ENCODE measurements at regions not wholly inside any gene's neighbourhood (a gene's known extent, or its start where the extent isn't known, plus 50 kb on each side); places are given as distances from the start of the nearest gene placed in this dataset.
"Not testable (repeated sequence)": the region's sequence is repeated elsewhere in the genome, so short reads cannot be mapped to it uniquely, and the experiment has no call there.

DNA sequence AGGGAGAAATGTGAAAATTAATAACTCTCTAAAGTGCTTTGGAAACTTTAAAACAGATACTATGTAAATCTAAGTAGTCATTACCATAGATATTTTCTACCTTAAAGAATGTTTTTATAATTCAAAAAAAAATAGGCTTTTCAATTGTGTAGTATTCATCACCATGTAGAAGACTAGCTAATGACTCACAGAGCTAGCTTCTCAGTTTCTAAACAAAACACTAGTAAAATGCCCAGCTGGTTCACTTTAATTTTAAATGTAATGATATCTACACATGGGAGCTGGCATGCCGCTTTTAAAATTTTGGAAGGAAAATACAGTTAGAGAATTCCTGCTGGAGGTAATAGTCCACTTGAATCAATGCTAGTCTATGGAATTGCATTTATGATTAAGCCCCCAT, 509.8 kb downstream of the CSNK1G3 start:
- TF ChIP-seq, protein P1, sequence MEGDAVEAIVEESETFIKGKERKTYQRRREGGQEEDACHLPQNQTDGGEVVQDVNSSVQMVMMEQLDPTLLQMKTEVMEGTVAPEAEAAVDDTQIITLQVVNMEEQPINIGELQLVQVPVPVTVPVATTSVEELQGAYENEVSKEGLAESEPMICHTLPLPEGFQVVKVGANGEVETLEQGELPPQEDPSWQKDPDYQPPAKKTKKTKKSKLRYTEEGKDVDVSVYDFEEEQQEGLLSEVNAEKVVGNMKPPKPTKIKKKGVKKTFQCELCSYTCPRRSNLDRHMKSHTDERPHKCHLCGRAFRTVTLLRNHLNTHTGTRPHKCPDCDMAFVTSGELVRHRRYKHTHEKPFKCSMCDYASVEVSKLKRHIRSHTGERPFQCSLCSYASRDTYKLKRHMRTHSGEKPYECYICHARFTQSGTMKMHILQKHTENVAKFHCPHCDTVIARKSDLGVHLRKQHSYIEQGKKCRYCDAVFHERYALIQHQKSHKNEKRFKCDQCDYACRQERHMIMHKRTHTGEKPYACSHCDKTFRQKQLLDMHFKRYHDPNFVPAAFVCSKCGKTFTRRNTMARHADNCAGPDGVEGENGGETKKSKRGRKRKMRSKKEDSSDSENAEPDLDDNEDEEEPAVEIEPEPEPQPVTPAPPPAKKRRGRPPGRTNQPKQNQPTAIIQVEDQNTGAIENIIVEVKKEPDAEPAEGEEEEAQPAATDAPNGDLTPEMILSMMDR (IDR thresholded peaks at IDR 0.05), result no peak
- H3K9me3 ChIP-seq, result no peaks in the 10 kb centered on the region
- H3K36me3 ChIP-seq (ENCODE audit: low read depth), result no peaks in the 10 kb centered on the region
- no peak for DNase-seq
- intact Hi-C loops (cut with DNase I, micrococcal nuclease), result no loop called here
- no peaks in the 10 kb centered on the region for H3K4me1 ChIP-seq (ENCODE audit: low read depth)
- ATAC-seq, result no peak
- H3K4me3 ChIP-seq, result no peak overlapping the region

DNA sequence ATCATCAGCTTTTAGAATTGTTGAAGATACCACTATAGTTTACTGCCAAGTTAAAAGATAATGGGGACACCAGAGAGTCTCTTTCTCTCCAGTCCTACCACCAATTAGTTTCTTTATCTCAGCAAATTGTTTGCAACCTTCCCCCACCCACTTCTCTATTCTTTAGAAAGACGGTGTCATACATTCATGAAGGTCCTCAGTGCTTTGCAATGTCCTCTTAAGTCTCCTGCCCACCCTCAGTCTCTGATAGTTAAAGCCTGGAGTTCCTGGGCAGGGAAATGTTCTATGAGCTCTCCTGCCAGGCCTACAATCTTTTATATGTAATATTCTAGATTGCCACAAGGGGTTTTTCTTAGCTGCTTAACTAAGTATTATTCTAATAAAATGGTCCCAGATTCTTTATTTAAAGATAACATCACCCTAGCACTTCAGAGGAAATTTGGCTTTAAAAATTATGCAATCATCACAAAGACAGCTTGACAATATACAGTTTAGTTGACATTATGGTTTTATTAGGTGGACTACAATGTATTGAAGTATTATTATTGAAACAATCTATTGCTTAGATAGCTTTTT, 509.2 kb downstream of the CSNK1G3 start:
- TF ChIP-seq, protein P1 (IDR thresholded peaks at IDR 0.05), result no peak
- no peaks in the 10 kb centered on the region for H3K4me1 ChIP-seq (ENCODE audit: low read depth)
- no peak for ATAC-seq
- DNase-seq, result no peak
- no peaks in the 10 kb centered on the region for H3K9me3 ChIP-seq
- H3K4me3 ChIP-seq, result no peak overlapping the region
- no peaks in the 10 kb centered on the region for H3K36me3 ChIP-seq (ENCODE audit: low read depth)
- intact Hi-C loops (cut with DNase I, micrococcal nuclease), result no loop called here

DNA sequence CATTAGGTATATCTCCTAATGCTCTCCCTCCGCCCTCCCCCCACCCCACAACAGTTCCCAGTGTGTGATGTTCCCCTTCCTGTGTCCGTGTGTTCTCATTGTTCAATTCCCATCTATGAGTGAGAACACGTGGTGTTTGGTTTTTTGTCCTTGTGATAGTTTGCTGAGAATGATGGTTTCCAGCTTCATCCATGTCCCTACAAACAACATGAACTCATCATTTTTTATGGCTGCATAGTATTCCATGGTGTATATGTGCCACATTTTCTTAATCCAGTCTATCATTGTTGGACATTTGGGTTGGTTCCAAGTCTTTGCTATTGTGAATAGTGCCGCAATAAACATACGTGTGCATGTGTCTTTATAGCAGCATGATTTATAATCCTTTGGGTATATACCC, 505.3 kb downstream of the CSNK1G3 start:
- H3K36me3 ChIP-seq (ENCODE audit: low read depth); H3K4me3 ChIP-seq; ATAC-seq; H3K9me3 ChIP-seq; DNase-seq; H3K4me1 ChIP-seq (ENCODE audit: low read depth); intact Hi-C loops (cut with DNase I, micrococcal nuclease): not testable (repeated sequence)

DNA sequence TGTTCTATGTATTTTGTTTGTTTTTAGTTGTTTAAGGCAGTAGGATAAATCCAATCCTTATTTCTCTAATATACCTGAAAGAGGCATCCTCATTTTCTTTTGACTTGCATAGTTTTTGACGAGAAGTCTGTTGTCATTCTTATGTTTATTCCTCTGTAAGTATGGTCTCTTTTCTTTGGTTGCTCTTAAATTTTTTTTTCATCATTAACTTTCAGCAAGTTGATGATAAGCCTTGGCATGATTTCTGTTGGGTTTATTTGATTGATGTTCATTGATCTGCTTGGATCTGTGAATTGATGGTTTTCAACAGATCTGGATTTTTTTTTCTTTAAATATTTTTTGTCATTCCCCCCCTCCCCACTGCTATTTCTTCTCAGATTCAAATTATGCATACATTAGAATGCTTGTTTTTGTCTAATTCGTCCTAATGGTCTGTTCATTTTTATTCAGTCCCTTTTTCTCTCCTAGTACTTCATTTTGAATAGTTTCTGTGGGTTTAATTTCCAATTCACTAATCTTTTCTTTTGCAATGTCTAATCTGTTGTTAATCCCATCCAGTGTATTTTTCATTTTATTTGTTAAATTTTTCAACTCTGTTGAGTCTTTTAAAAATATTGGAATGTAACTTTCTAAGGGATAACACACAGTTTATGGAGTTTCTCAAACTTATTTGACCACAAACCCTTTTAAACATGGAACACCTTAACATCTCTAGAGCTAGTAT, 495.9 kb downstream of the CSNK1G3 start:
- TF ChIP-seq, protein P1 (IDR thresholded peaks at IDR 0.05), result no peak
- peaks cover 13% of the 10 kb centered on the region for H3K9me3 ChIP-seq
- intact Hi-C loops (cut with DNase I, micrococcal nuclease), result no loop called here
- ATAC-seq (no peak), DNase-seq (no peak)
- H3K4me1 ChIP-seq (ENCODE audit: low read depth), result no peaks in the 10 kb centered on the region
- no peaks in the 10 kb centered on the region for H3K36me3 ChIP-seq (ENCODE audit: low read depth)
- H3K4me3 ChIP-seq, result no peak overlapping the region

DNA sequence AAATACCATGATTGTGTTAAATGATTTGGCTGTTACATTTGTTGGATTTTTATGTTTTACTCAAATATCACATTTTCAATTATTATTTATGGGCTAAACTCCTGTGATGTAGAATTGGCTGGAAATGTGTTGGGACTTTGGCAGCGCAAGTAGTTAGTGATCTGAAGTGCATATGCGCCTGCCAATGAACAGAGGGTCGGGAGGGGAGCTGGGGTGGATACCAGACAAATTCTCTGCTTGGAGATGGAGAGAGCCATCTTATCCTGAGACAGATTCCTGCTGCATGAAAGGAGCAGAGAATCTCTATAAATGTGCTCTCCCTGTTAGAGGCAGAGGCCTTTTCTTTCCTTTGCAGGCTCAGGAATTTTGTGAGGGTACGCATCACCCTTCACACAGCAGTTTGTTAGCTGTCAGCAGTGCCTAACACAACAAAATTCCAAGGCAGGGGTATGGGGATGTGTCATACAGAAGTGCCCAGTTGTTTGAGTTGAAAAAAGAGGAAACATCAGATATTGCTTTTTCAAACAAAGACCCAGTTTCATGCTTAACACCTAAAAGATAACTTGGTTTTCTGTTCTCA, 489.1 kb downstream of the CSNK1G3 start:
- H3K4me3 ChIP-seq, result no peak overlapping the region
- no peaks in the 10 kb centered on the region for H3K36me3 ChIP-seq (ENCODE audit: low read depth)
- intact Hi-C loops (cut with DNase I, micrococcal nuclease), result no loop called here
- TF ChIP-seq, protein P1 (IDR thresholded peaks at IDR 0.05), result no peak
- no peaks in the 10 kb centered on the region for H3K9me3 ChIP-seq
- no peaks in the 10 kb centered on the region for H3K4me1 ChIP-seq (ENCODE audit: low read depth)
- ATAC-seq (no peak), DNase-seq (no peak)

DNA sequence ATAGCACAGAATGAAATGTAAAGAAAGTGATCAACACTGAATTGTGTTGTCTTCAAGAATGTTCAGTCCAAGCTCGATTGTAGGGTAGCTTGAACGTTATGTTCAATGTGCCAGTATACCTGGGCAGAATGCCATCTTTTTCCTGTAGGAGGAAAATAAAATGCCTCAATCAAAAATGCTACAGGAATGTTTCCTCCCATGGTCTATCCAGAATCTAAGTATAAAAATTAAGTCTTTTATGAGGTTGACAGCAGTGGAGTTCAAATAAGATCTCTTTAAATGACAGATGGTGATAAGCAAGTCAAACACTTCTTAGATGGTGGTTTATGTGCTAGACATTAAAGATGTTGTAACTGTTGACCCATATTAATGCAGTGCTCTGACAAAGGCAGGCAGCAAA, 488.6 kb downstream of the CSNK1G3 start:
- DNase-seq, result no peak
- Histone ChIP-seq H3K4me3 (no peak overlapping the region), H3K36me3 (ENCODE audit: low read depth) (no peaks in the 10 kb centered on the region), H3K4me1 (ENCODE audit: low read depth) (no peaks in the 10 kb centered on the region), H3K9me3 (no peaks in the 10 kb centered on the region)
- intact Hi-C loops (cut with DNase I, micrococcal nuclease), result no loop called here
- no peak for ATAC-seq
- TF ChIP-seq, protein P1 (IDR thresholded peaks at IDR 0.05), result no peak

All from mucosa of descending colon (tissue), 3 donors.